Vagina (tissue), 2 donors: ENCODE measurements at regions not wholly inside any gene's neighbourhood (a gene's known extent, or its start where the extent isn't known, plus 50 kb on each side); places are given as distances from the start of the nearest gene placed in this dataset.

Experiments
- POLR2A ChIP-seq, 2 donors: fragments of 450-650 bp; IDR thresholded peaks; one replicate each; pipeline ENCODE4 v1.6.1; 2017; ENCODE audit warnings: antibody characterized with exemption in 2 of 2, mild to moderate bottlenecking in 2 of 2, moderate library complexity in 2 of 2
- POLR2AphosphoS5 ChIP-seq, 2 donors: sonication (generic); formaldehyde crosslinking; IDR thresholded peaks; one replicate each; pipeline ENCODE4 v1.9.0; 2017; ENCODE audit warnings: antibody characterized with exemption in 2 of 2, mild to moderate bottlenecking in 2 of 2, low read depth in 1 of 2; ENCODE audit not compliant: insufficient read depth in 1 of 2
- TF ChIP-seq, protein P1 (sequence below), 3 experiments: fragments of 450-650 bp in 2 of 3; fragments of 200-600 bp in 1 of 3; sonication (generic) in 1 of 3; IDR thresholded peaks; one replicate each; pipeline ENCODE4 v1.5.1; 2017 to 2019; ENCODE audit warnings: antibody characterized with exemption in 3 of 3, mild to moderate bottlenecking in 2 of 3, moderate library complexity in 2 of 3

DNA sequence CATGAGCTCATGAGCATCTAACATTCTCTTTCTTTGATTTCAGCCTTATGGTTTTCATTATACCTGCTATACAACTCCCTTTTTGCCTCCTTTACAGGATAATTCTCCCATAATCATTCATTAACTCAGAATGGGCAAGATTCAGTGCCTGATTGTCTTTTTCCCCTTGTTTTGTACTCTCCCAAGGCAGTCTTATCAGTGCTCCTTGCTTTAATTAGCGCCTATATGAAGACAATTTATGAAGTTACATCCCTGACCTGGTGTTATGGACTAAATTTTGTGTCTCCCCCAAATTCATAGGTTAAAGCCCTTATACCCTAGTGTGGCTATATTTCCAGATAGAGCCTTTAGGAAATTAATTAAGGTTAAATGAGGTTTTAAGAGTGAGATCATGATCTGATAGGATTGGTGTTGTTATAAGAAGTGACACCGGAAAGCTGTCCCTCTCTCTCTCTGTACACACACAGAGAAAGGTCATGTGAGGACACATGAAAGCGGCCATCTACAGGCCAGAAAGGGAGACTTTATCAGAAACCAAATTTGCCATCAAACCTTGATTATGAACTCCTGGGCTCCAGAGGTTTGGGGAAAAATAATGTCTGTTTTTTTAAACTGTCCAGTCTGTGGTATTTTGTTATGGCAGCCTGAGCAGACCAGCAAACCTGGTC lies 185.8 kb upstream of the CHODL start:
- TF ChIP-seq, protein P1, sequence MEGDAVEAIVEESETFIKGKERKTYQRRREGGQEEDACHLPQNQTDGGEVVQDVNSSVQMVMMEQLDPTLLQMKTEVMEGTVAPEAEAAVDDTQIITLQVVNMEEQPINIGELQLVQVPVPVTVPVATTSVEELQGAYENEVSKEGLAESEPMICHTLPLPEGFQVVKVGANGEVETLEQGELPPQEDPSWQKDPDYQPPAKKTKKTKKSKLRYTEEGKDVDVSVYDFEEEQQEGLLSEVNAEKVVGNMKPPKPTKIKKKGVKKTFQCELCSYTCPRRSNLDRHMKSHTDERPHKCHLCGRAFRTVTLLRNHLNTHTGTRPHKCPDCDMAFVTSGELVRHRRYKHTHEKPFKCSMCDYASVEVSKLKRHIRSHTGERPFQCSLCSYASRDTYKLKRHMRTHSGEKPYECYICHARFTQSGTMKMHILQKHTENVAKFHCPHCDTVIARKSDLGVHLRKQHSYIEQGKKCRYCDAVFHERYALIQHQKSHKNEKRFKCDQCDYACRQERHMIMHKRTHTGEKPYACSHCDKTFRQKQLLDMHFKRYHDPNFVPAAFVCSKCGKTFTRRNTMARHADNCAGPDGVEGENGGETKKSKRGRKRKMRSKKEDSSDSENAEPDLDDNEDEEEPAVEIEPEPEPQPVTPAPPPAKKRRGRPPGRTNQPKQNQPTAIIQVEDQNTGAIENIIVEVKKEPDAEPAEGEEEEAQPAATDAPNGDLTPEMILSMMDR (IDR thresholded peaks at IDR 0.05): no peak
- TF ChIP-seq POLR2A (IDR thresholded peaks at IDR 0.05): no peak
- no peak for TF ChIP-seq POLR2AphosphoS5 (IDR thresholded peaks at IDR 0.05; ENCODE audit: insufficient read depth in 1 of 2, low read depth in 1 of 2)
